HUES6 (cell line): ENCODE measurements at regions not wholly inside any gene's neighbourhood (a gene's known extent, or its start where the extent isn't known, plus 50 kb on each side); places are given as distances from the start of the nearest gene placed in this dataset.
"Not testable (repeated sequence)": the region's sequence is repeated elsewhere in the genome, so short reads cannot be mapped to it uniquely, and the experiment has no call there.

ENCODE experiments used
- H3K27ac ChIP-seq: 2 replicates; pipeline ENCODE4 v1.7.0; 2013; ENCODE audit warnings: low read depth, mild to moderate bottlenecking, low read length, inconsistent platforms
- H3K27me3 ChIP-seq: 2 replicates; pipeline ENCODE4 v1.6.1; 2013; ENCODE audit warnings: low read length; ENCODE audit not compliant: control insufficient read depth, insufficient read depth
- H3K36me3 ChIP-seq: 2 replicates; pipeline ENCODE4 v1.6.1; 2013; ENCODE audit warnings: low read length; ENCODE audit not compliant: control insufficient read depth, insufficient read depth
- H3K4me1 ChIP-seq: 2 replicates; pipeline ENCODE4 v1.6.1; 2013; ENCODE audit warnings: low read length; ENCODE audit not compliant: control insufficient read depth, insufficient read depth
- H3K4me3 ChIP-seq: 2 replicates; pipeline ENCODE4 v1.5.1; 2013; ENCODE audit warnings: low read depth, low read length
- H3K9ac ChIP-seq: one replicate; pipeline ENCODE4 v1.6.1; 2013; ENCODE audit warnings: mild to moderate bottlenecking, low read length
- H3K9me3 ChIP-seq: 2 replicates; pipeline ENCODE4 v1.6.1; 2013; ENCODE audit warnings: low read depth, low read length; ENCODE audit not compliant: control insufficient read depth, insufficient read depth

DNA sequence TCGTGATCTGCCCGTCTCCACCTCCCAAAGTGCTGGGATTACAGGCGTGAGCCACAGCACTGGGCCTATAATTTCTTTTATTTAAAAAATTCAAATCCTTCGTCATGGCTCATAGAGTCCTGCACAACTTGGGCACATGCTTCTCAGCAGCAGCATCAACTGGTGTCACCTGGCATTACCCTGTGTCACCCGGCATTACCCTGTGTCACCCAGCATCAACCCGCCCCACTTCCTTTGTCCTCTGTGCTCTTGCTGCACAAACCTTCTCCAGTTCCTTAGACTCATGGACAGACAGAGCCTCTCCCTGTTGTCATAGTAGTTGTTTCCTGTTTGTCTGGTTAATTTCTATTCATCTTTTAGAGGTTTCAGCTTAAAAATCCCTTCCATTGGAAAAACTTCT, 121.2 kb upstream of the SERBP1 start:
- no peak overlapping the region for H3K9ac ChIP-seq
- H3K27ac ChIP-seq = no peak overlapping the region
- no peak overlapping the region for H3K4me3 ChIP-seq
- H3K4me1 ChIP-seq = peaks cover 12% of the 10 kb centered on the region
- no peaks in the 10 kb centered on the region for H3K36me3 ChIP-seq
- H3K9me3 ChIP-seq = no peaks in the 10 kb centered on the region
- no peaks in the 10 kb centered on the region for H3K27me3 ChIP-seq

- Histone ChIP-seq H3K27me3 (no peaks in the 10 kb centered on the region), H3K9ac (no peak overlapping the region), H3K36me3 (no peaks in the 10 kb centered on the region), H3K27ac (no peak overlapping the region), H3K9me3 (no peaks in the 10 kb centered on the region), H3K4me3 (no peak overlapping the region), H3K4me1 (peaks cover 12% of the 10 kb centered on the region)
These were observed 122.1 kb upstream of the SERBP1 start for GRCh38 chr1:67552336-67552759.

DNA sequence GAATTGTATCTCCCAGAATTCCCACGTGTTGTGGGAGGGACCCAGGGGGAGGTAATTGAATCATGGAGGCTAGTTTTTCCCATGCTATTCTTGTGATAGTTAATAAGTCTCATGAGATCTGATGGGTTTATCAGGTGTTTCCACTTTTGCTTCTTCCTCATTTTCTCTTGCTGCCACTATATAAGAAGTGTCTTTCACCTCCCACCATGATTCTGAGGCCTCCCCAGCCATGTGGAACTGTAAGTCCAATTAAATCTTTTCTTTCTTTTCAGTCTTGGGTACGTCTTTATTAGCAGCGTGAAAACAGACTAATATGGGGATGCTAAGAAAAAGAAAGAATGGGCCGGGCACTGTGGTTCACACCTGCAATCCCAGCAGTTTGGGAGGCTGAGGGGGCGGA, 124.0 kb upstream of the SERBP1 start:
- not testable (repeated sequence) for H3K4me3 ChIP-seq, H3K27ac ChIP-seq, H3K27me3 ChIP-seq, H3K9ac ChIP-seq, H3K9me3 ChIP-seq, H3K36me3 ChIP-seq
- peaks cover 13% of the 10 kb centered on the region for H3K4me1 ChIP-seq

GRCh38 chr1:67555461-67556296, 125.5 kb upstream of the SERBP1 start:
- Histone ChIP-seq H3K9me3 (no peaks in the 10 kb centered on the region), H3K27ac (no peak overlapping the region), H3K4me3 (no peak overlapping the region), H3K27me3 (no peaks in the 10 kb centered on the region), H3K9ac (no peak overlapping the region), H3K36me3 (no peaks in the 10 kb centered on the region), H3K4me1 (peaks cover 18% of the 10 kb centered on the region)

- Histone ChIP-seq H3K27ac (no peak overlapping the region), H3K36me3 (no peaks in the 10 kb centered on the region), H3K9me3 (no peaks in the 10 kb centered on the region), H3K27me3 (no peaks in the 10 kb centered on the region), H3K4me1 (peaks cover 18% of the 10 kb centered on the region), H3K9ac (no peak overlapping the region), H3K4me3 (no peak overlapping the region)
These were observed 126.2 kb upstream of the SERBP1 start for GRCh38 chr1:67556297-67556900.

- H3K4me3 ChIP-seq = no peak overlapping the region
These were observed 127.1 kb upstream of the GADD45A start for GRCh38 chr1:67557696-67558448.

DNA sequence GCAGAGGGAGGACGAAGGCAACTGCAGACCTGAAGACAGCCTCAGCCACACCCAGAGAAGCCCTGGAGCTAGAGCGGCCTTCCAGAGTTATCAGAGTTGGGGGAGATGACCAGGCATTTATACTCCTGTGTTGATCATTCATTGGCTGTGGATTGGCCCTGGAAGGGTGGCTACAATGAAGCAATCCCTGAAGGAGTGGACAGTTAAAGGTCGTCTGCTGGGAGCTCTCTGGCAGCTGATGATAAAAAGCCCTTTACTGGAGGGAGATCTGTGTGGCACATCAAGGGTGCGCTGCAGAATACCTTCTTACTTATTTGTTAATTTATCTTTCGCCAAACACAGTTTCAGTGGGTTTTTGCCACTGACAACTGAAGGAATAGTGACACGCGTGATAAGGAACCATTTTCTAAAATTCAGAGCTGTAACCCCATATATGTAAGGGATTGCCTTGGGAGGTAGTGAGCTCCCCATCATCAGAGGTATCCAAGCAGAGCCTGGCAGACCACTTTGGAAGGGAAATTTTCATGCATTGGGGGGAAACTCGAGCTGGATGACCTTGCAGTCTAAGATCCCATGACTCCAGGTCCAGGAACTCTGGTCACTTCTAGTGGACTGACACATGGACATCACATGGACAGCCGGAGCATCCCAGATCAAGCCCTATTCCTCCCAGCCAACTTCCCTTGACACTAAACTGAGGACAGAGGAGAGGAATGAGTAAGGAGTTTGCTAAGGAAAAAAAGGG, 126.4 kb upstream of the GADD45A start:
- no peaks in the 10 kb centered on the region for H3K9me3 ChIP-seq
- peaks cover 18% of the 10 kb centered on the region for H3K4me1 ChIP-seq
- H3K9ac ChIP-seq = no peak overlapping the region
- no peaks in the 10 kb centered on the region for H3K27me3 ChIP-seq
- no peaks in the 10 kb centered on the region for H3K36me3 ChIP-seq
- H3K4me3 ChIP-seq = no peak overlapping the region
- no peak overlapping the region for H3K27ac ChIP-seq

More at GRCh38 chr1:67557696-67558448, 127.1 kb upstream of the GADD45A start:
- Histone ChIP-seq H3K4me1 (peaks cover 18% of the 10 kb centered on the region), H3K9ac (no peak overlapping the region), H3K36me3 (no peaks in the 10 kb centered on the region), H3K27ac (no peak overlapping the region), H3K9me3 (no peaks in the 10 kb centered on the region), H3K27me3 (no peaks in the 10 kb centered on the region)

DNA sequence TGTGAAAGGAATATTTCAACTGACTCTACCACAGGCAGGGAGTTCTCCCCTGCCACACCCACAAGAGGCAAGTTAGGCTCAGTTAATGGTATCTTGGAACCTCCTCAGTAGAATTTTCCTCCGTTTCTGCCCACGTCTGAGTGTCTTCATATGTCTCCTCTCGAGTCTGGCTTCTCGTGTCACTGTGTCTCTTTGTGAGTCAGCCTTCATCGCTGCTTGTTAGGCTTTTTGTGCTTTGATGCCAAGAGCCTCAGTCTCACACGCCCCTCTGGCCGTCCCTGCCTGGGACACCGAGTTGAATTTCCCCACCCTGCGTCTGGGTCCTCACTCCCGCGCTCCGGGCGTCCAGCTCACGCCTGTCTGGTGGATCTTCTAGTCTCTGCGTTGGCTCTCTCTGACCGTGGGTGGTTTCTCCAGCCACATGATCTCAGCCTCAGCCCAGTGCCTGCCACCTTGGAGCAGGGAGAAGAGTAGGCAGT, 125.7 kb upstream of the GADD45A start:
- H3K4me1 ChIP-seq = peaks cover 18% of the 10 kb centered on the region
- H3K4me3 ChIP-seq = no peak overlapping the region
- peaks cover 5% of the 10 kb centered on the region for H3K9me3 ChIP-seq
- no peaks in the 10 kb centered on the region for H3K36me3 ChIP-seq
- H3K9ac ChIP-seq = no peak overlapping the region
- no peak overlapping the region for H3K27ac ChIP-seq
- no peaks in the 10 kb centered on the region for H3K27me3 ChIP-seq

DNA sequence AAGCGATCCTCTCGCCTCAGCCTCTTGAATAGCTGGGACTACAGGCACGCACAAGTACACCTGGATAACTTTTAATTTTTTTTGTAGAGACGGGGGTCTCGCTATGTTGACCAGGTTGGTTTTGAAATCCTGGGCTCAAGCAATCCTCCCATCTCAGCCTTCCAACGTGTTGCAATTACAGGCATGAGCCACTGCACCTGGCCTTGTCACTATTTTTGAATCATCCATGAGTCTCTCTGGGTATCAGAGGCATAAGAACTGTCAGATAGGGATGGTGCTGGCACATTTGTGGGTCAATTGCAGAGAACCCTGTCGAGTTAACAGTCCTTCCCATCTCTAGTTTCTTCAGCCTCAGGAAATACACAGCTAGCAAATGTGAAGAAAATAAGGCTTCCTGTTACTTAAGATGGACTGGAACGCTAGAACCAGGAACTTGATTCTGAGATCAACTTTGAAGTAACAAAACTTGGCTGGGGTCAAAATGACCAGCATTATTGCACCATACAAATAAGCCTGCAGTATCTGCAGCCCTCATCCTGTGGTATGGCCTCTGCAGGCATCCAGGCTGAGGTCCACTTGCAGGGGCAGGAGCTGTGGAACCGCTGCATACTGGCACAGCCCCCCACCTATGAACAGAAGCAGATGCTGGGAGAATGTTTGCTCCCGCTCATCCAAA, 124.3 kb upstream of the GADD45A start:
- Histone ChIP-seq H3K4me1 (peaks cover 16% of the 10 kb centered on the region; the same call in 1 of the 2 replicates), H3K27ac (no peak overlapping the region), H3K27me3 (no peaks in the 10 kb centered on the region), H3K9ac (no peak overlapping the region), H3K9me3 (peaks cover 11% of the 10 kb centered on the region), H3K4me3 (no peak overlapping the region), H3K36me3 (no peaks in the 10 kb centered on the region)

DNA sequence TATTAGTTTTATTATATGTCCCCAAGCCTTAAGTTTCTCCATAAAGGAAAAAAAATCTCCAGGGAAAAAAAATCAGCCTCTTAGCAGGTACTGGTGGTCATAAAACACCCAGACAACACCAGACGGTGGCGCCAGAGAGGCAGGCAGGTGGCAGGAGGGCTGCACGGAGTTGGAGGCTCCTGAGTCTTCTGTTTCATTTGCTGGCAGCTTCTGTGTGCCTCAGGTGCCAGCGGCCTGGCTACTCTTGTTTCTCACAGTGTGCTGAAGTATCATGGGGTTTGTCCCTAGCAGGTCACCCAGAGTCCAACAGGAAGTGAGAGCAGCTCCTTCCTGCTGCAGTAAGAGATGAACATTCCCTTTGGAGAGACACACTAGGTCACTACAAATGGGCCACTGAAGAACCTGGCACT, 123.3 kb upstream of the GADD45A start:
- Histone ChIP-seq H3K9ac (no peak overlapping the region), H3K27ac (no peak overlapping the region), H3K36me3 (no peaks in the 10 kb centered on the region), H3K4me3 (no peak overlapping the region), H3K27me3 (no peaks in the 10 kb centered on the region), H3K9me3 (peaks cover 11% of the 10 kb centered on the region), H3K4me1 (peaks cover 11% of the 10 kb centered on the region; the same call in 1 of the 2 replicates)
